Fibroblast of the conjunctiva (primary cell): ENCODE measurements at regions not wholly inside any gene's neighbourhood (a gene's known extent, or its start where the extent isn't known, plus 50 kb on each side); places are given as distances from the start of the nearest gene placed in this dataset.
A peak's percentile ranks its signal among the peaks of the same experiment; 100 is the strongest.

Experiments
- DNase-seq: peaks from one replicate; pipeline ENCODE4 v3.0.0-alpha.2; 2010; ENCODE audit warnings: low read depth

DNA sequence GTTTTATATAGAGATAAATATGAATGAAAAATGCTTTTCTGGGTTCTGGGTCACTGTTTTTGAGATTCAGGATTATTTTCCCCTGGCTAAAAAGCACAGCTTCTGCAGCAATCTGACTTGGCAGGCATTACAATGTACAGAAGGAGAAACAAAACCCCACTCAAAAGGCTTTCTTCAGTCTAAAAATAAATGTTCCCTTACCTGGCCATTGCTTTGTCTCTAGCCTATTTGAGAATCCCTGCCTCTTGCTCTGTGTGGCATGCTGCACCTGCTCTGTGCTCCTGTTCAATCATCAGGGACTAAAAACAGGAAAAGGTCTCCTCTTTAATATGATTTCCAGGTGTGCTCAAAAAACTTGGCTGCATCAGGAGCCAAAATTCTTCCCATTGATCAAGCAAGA, 187.4 kb upstream of the STAC start:
- no peak for DNase-seq

DNA sequence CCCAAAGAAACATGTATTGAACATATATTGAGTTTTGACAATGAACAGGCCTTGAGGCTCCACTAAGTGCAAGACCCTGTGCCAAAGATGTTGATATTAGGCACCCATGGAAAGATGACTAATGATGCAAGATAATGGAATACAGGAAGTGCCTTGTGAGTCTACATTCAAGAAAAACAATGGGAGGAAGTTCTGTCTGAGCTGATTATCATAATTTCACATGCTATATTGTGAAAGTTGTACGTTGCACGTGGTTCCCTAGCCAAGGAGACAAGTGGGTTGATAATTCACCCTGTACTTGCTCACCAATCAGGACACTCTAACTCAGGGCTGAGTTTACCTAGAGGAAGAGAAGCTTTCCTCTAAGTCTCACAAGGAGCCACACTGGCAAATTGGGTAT, 186.9 kb upstream of the STAC start:
- DNase-seq, result no peak

DNA sequence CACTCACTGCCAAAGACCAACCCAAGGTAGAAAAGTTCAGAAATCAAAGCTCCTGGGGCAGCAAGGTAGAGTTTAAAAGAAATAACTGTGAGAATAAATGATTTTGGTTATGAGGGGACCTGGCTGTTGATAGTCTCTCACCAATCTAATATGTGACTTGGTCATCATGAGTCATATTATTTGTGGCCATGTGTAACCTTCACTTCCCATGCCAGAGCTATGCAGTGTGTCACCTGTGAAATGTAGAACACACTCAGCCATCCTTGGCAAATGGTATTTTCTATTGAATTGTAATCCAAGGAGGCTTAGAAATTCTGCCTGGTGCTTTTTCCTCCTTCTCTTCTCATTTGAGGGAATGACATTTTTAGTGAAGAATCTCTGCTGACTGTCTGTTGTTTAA, 184.2 kb upstream of the STAC start:
- DNase-seq, result no peak

DNA sequence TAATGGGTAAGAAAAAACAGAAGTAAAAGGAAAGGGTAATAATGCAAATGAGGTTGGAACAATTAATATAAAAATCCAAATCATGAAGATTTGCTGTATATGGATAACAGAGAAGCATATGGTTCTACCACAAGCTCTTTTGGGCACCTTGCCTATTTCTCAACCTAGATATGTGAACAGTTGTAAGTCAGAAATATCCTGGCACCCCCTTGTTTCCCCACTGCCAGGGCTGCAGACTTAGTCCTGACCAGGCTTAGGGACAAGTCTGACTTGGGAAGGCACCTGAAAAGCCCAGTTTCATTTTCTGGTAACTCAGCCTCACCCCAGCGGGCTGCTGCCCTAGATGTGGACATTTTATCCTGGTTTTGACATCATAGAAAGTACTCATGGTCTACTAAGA, 183.2 kb upstream of the STAC start:
- no peak for DNase-seq

DNA sequence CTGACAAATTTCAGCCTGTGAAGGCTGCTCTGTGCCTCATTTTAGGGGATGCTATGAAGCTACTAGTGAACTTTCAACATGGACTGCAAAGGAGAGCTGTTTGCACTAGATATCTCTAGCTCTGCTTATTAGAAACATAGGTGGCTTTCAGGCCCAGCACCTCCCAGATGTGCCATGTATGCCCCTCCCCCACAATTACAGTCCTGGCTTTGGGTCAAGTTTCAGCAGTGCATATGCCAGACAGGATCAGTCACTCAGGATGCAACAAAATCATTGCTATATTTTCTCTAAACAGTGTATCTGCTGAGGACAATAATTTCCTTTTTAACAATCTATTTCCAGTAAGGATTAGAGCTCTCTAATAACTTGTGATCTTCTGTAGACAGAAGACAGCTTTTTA, 178.8 kb upstream of the STAC start:
- no peak for DNase-seq

DNA sequence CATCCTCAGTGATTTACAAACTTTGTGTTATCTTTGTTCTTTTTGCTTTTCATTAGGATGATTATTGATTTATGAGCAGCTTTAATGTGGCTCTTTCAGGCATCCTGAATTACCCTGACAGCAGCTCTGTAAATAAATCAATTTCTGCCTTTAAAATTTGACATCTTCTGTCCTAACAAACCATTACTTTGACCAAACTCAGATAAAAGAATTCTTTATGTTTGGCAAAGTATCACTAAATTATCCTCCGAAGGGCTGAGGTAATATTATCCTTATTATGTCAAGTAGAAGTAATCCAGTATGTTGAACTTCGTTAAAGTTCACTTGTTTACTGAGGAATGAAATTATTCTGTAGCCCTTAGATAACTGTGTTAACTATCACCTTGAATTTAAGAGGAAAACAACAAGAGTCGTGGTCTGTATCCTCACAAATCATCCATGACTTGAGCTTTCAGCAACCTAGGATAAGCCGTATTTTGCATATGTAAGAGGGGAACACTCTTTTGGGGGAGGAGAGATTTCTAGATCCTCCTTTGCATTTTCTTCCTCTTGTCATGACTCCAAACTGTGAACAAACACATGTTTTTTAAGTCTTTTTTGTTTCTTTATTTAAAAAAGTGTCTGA, 173.2 kb upstream of the STAC start:
- no peak for DNase-seq

DNA sequence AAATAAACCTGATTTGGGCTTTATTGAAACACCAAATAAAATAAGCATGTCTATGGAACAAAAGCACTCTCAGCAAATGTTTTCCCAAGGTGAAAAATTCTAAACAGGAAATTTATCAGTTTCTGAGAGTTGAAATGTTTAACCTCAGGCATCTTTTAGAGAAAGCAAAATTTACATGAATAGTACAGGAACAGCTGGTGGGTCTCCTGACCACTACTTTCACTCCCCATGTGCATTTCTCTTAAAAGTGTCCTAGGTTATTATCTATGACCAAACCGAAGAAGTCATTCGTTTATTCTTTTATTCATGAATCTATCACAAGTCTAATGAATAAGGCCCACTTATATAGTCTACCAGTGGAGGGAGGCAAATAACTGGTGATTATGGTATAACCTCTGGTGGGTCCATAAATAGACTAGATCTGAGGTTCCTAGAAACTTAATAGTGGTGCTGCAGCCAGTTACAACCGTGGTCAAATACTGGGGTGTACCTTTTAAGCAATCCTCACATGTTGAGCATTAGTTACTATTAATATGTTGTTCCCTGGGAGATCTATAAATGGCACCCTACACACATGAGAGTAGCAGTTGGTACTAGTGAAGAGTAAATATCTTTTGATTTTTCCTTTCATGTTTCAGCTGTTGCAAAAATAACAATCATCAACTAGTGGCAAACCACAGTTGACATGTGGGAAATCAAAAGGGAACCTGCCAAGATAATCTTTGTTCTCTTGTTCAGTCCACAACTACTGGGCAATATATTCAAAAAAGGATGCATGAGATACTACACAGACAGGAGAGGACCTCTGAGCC, 169.3 kb upstream of the STAC start:
- DNase-seq, result no peak

DNA sequence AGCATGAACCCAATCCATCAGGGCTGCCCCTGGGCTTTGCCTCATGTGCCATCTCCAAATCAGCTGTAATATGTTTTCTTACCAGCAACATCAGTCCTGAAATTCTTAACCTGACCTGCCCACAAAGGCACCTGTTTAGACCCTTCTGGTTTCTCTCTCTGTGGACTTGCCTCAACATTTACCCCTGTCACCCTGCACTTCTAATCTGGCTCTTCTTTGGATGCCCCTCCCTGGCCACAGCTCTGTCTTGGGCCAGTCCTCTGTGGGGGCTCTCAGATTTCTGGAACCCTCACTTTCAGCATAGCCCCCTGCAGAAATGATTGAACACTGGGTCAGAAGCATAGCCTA, 168.7 kb upstream of the STAC start:
- DNase-seq, result no peak

DNA sequence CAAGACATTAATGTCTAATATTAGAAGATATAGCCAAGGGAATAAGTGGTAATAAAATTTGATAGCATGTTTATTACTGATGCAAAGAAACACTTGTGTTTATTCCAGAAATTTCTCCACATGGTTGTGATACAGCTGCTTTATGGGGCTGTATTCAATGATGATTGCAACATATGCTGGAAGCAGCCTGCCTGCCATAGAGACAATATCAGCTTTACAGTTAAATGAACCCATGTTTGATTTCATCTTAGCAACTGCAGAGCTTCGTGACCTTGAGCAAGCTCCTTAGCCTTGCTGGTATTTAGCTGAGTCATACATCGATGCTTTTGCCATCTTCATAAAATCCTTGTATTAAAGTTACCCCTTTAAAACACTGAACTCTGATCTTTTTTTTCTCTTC, 168.1 kb upstream of the STAC start:
- peak; percentile 74 for DNase-seq

DNA sequence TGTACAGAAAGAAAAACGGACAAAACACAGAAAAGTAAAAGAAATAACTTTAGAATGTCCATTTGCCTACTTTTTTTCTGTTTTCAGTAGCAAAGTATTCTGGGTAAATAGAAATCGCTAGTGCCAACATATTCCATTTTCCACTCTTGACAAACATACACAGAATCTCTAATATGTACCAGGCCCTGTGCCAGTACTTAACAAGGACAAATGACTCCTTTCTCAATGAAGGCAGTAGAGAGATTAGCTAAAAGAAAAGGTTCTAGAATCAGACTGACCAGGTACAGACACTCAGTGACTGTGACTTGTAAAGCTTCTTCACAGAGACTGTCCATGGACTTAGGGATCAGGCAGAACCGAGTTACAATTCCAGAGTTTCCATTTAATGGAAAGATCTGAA, 165.8 kb upstream of the STAC start:
- DNase-seq, result no peak

DNA sequence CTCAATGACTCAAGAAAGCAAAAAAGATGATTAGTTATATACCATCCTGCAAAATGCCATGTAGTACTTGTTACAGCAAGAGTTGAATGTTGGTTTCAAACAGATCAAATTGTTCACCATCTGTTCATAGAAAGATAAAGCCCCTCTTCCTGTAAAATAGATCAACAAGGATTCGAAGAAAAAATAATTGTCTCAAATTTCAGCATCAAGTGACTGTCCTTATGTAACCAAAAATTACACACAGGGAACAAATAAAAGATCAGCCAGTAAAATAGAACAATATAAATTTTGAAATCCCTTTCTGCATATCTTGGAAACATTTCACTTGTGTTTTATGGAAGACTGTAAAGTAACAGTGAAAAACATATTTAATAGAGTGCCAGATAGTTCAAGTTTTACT, 165.1 kb upstream of the STAC start:
- DNase-seq, result no peak

DNA sequence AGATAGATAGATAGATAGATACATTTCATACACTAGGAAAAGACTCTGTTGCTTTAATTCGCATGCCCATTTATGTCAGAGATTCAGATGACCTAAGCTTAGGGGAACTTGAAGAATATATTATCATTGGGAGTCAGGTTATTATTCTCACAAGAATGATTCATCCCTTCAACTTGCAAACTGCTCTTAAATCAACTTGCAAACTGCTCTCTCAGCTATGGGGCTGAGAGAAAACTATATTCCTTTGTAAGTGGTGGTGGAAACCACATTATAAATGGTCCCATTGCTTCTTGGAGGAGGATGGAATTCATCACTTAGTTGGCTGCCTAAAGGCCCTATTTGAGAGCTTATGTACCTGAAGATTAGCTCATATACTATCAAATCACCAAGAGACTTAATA, 160.9 kb upstream of the STAC start:
- no peak for DNase-seq

DNA sequence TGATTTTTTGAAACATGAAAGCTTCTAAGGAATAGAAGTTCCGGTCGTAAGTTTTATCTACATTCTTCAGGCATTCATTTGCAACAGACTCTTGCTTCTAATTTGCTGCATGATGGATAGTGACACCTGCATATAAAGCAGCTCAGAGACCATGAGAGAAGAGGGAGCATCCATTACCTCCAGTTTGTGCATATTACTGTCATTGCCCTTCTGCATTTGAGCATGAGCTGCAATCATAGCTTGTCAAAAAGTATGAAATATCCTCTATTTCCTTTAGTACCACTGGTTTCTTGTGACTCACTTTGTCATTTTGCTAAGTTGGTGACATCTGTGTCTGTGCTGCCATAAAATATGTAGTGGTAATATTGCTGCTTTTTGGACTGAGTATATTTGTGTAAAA, 160.1 kb upstream of the STAC start:
- no peak for DNase-seq

DNA sequence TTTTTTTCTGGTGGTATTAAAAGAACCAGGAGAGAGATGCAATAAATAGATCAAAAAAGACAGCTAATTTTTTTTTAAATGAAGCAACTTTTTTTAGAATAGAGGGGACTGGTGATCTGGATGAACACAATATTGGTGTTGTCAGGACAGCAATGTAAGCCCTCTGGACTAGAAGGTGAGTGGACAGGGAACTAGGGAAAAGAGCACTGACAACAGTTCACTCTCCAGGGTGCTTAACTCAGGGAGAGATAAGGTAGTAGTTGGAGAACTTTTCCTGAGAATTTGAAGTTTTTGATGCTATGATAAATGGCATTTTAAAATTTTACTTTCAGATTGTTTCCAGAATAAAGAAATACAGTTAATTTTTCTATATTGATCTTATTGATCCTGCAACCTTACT, 158.3 kb upstream of the STAC start:
- DNase-seq, result no peak

DNA sequence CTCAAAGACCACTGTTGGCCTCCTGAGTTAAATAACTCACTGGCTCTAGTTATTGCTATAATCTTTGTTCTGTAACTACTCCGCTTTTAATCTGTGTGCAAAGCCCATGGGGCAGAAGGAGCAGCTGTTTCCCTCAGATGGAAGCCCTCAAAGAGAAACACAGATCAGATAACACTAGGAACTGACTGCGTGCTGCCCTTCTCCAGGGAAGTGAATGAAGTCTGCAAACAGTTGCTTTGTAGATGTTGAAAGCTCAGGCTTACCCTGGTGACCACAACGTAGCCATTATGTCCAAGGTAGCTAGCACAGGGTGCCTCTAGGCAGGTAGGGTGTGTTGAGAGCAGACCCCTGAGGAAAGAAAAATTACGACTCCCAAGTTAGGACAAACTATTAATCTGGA, 152.3 kb upstream of the STAC start:
- DNase-seq, result no peak

DNA sequence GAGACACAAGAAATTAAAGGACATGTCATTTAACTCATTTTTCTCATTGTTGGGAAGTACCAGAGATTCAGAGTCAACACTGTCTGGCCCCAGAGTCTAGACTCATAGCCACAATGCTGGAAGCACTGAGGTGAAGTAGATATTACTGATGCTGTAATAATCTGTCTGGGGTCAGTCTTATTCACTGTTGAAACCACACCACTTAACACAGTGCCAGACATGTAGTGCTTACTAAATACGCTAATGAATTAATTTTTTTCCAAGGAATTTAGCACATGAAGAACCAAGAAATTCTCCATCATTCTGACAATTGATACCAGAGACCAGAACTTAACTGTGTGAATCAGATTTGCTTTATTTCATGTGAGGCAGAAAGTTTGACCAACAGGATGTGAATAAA, 150.8 kb upstream of the STAC start:
- DNase-seq, result no peak

DNA sequence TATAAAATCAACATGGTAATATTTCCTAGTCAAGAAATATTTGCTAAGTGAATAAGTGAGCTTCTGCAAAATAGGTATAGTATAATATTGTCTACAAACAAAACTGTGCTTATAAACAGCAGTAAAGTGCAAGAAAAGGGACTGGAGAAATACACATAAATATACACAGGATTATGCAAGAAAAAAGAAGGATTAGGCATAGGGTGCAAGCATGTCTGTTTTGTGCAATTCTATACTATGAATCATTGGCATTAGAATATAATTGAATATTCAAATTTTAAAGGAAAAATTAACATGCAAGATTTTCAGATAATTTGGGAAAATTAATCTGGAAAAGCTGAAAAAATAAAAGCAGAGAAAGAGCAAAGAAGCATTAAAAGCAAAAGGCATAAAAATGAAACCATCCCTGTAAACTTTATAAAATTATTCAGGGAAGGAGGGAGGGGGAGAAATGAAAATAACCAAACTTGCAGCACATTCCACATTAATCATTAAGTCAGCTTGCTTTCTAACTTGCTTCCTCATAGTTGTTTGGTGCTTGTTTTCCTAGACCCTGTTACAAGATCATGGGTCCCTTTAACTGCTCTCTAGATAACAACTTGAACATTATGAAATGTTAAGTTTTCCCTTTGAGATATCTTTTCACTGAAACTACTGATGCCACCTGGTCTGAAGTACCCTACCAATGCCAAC, 147.4 kb upstream of the STAC start:
- DNase-seq, result no peak

DNA sequence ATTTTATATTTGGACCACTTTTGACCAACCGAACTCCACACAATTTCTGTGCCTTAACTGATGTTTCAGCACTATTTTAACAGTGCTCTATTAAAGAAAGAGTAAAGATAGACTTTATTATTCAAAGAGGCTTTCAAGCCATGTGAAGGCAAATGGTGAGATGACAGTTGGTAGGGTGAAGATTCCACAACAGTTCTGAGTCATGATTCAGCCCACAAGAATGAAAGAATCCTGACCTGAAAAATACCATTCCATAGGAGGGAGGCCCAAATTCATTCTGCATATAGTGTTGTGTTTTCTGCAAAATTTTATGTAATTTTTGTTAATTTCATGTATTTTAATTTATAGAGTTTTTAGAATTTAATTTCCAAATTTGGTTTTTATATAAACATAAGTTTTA, 135.6 kb upstream of the STAC start:
- no peak for DNase-seq

DNA sequence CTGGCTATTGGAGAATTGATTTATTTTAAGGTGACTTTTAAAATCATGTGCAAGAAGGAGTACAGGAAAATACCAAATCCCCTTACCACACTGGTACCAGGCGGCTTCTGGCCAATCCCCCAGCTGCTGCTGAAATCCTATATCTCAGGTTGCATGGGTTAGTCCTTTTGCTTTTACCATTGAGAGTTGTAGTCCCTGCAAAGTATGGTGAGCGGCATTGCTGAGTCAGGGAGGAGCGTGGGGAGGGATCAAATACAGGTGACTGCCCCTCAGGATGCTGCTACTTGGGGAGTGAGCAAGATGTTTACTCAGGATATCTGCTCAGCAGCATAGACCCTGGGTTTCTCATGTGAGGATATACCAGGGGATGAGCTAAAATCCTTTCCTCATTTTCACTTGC, 131.9 kb upstream of the STAC start:
- DNase-seq, result no peak

DNA sequence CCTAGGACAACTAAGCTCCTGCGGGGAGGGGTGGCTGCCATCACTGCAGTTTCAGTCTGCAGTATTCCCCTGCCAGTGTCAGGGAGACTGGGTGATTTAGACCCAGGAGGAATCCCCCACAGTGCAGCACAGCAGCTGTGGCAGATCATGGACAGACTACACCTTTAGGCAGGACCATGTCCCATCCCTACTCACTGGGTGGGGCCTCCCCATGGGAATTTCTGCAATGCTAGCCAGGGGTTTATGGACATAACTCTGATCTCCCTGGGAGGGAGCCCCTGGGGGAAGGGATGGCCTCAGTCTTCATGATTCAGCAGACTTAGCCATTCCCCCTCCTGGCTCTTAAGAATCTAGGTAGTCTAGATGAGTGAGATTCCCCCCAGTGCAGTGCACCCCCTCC, 130.1 kb upstream of the STAC start:
- no peak for DNase-seq

DNA sequence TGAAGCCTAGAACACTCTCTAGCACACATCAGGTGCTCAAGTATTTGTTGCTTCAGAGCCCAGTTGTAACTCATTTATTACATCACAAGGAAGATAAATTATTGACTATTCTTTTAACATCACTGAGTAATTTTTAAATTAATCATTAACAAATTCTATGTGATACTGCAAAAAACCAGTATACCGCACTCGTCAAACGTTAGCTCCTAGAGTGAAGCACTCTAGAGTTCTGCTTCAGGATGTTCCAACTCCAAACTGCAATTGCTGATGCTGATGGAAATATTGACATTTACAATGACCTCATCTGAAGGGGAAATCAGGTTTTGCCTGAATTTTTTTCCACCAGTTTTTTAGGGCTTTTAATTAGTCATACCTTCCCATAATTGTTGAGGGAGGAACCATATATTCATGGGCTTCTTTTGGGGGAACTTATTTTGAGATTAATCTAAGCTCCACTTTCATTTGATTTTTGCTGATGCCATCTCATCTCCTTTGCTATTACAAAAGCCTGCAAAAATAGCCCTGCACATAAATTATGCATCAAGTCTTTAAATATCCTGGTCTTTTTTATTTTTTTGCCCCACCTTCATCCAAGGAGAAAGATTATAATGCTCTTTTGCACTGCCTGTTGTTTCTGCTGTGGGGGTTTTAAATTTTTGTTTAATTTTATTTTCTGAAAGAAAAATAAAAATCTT, 123.0 kb upstream of the STAC start:
- no peak for DNase-seq

DNA sequence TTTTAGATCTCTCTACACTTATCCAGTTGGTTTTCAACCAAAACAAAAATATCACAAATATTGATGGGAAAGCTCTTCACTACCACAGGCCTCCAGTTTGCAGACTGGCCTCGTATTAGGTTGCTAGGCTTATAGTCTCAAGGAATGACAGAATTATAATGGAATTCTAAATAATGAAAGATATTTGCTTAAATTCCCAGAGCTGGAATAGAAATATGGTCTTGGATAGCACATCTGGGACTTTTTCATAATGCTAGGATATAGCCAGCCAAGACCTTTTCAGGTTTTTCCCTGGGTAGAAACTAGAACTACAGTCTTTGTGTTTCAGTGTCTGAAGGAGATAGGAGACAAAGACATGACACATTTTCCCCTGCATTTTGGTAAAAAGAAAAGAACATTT, 121.9 kb upstream of the STAC start:
- no peak for DNase-seq

DNA sequence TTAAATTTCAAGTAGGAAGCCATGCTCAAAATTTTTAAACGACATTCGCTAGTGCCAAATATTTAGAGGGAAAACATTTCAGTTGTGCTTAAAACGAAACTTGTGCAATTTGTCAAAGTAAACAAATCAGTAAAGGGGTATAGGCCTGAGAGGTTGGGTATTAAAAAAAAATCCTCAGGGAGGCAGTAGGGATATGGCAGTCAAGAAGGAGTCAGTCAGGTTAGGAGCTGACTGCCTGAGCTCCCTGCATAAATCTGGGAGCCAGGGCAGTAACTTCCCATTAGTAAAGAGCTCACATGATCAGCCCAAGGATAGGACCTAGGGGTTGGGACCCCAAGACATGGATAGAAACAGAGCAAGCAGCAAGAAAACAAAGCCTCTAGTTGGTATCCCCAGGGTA, 120.7 kb upstream of the STAC start:
- no peak for DNase-seq
